Smooth muscle cell (in vitro differentiated cells): ENCODE measurements at regions not wholly inside any gene's neighbourhood (a gene's known extent, or its start where the extent isn't known, plus 50 kb on each side); places are given as distances from the start of the nearest gene placed in this dataset.

Source experiments
- DNase-seq: peaks from one replicate; lab custom pipeline; 2025; ENCODE audit not compliant: unreplicated experiment; lab: John Stamatoyannopoulos, UW
- H2AFZ ChIP-seq: fragments of 200-600 bp; sonication (generic); 2 replicates; pipeline ENCODE4 v1.6.0; 2016; ENCODE audit warnings: antibody characterized with exemption, low read depth, mild to moderate bottlenecking
- H3F3A ChIP-seq: fragments of 200-600 bp; sonication (generic); 2 replicates; pipeline ENCODE4 v1.6.0; 2017; ENCODE audit warnings: antibody characterized with exemption, low read depth
- H3K27ac ChIP-seq: fragments of 200-600 bp; sonication (generic); 2 replicates; pipeline ENCODE4 v1.5.1; 2016; ENCODE audit warnings: low read depth, mild to moderate bottlenecking
- H3K27me3 ChIP-seq: fragments of 200-600 bp; sonication (generic); 2 replicates; pipeline ENCODE4 v1.6.1; 2016; ENCODE audit warnings: low read depth, mild to moderate bottlenecking
- H3K36me3 ChIP-seq: fragments of 200-600 bp; sonication (generic); 2 replicates; pipeline ENCODE4 v1.5.1; 2016; ENCODE audit warnings: low read depth
- H3K4me1 ChIP-seq: fragments of 200-600 bp; sonication (generic); 2 replicates; pipeline ENCODE4 v1.5.1; 2016; ENCODE audit warnings: low read depth
- H3K4me2 ChIP-seq: fragments of 200-600 bp; sonication (generic); 2 replicates; pipeline ENCODE4 v1.6.0; 2016; ENCODE audit warnings: mild to moderate bottlenecking
- H3K4me3 ChIP-seq: fragments of 200-600 bp; sonication (generic); 2 replicates; pipeline ENCODE4 v1.5.1; 2016; ENCODE audit warnings: mild to moderate bottlenecking
- H3K79me2 ChIP-seq: fragments of 200-600 bp; sonication (generic); 2 replicates; pipeline ENCODE4 v1.6.0; 2016; ENCODE audit warnings: low read depth, mild to moderate bottlenecking
- H3K9ac ChIP-seq: fragments of 200-600 bp; sonication (generic); 2 replicates; pipeline ENCODE4 v1.6.0; 2016; ENCODE audit warnings: low read depth
- H3K9me3 ChIP-seq: fragments of 200-600 bp; sonication (generic); replicated peaks from 2 replicates; pipeline ENCODE4 v1.5.1; 2016; ENCODE audit warnings: low read depth
- H4K20me1 ChIP-seq: fragments of 200-600 bp; sonication (generic); 2 replicates; pipeline ENCODE4 v1.6.0; 2016; ENCODE audit warnings: low read depth
- CTCF ChIP-seq: fragments of 200-600 bp; sonication (generic); IDR thresholded peaks from 2 replicates; pipeline ENCODE4 v1.5.1; 2017; ENCODE audit warnings: borderline replicate concordance, mild to moderate bottlenecking, antibody characterized with exemption; ENCODE audit not compliant: insufficient read depth, poor library complexity, severe bottlenecking
- WGBS: methylation state at CpG from one replicate; pipeline ENCODE4 v1.1.7; 2016; ENCODE audit warnings: low lambda C conversion rate; 5-methylcytosine and 5-hydroxymethylcytosine counted together

GRCh38 chr2:150782613-150783012, 295.1 kb upstream of the RND3 start:
- no peaks in the 10 kb centered on the region for H3K27me3 ChIP-seq
- DNase-seq, result no peak
- 94% methylated on average over 3 of the region's 3 CpGs for WGBS
- no peak overlapping the region for H3K4me2 ChIP-seq
- H3K4me1 ChIP-seq, result no peaks in the 10 kb centered on the region
- no peaks in the 10 kb centered on the region for H3K9me3 ChIP-seq
- H4K20me1 ChIP-seq, result no peaks in the 10 kb centered on the region
- no peak overlapping the region for H3K27ac ChIP-seq
- no peaks in the 10 kb centered on the region for H3K79me2 ChIP-seq
- no peak overlapping the region for H3K9ac ChIP-seq
- TF ChIP-seq CTCF, result no peak
- H3K36me3 ChIP-seq, result no peaks in the 10 kb centered on the region
- H3K4me3 ChIP-seq, result no peak overlapping the region
- no peak overlapping the region for H2AFZ ChIP-seq
- H3F3A ChIP-seq, result no peaks in the 10 kb centered on the region

- Histone ChIP-seq H3K4me1 (no peaks in the 10 kb centered on the region), H3K27ac (no peak overlapping the region), H3K9me3 (no peaks in the 10 kb centered on the region), H3K9ac (no peak overlapping the region), H3K4me2 (no peak overlapping the region), H3K36me3 (no peaks in the 10 kb centered on the region), H3K4me3 (no peak overlapping the region), H3K27me3 (no peaks in the 10 kb centered on the region), H2AFZ (no peak overlapping the region), H3K79me2 (no peaks in the 10 kb centered on the region), H4K20me1 (no peaks in the 10 kb centered on the region), H3F3A (no peaks in the 10 kb centered on the region)
- no peak for DNase-seq
- WGBS, result 67% methylated on average over 7 of the region's 7 CpGs
- TF ChIP-seq CTCF, result no peak
Observed at GRCh38 chr2:150781142-150781541, 293.7 kb upstream of the RND3 start.

DNA sequence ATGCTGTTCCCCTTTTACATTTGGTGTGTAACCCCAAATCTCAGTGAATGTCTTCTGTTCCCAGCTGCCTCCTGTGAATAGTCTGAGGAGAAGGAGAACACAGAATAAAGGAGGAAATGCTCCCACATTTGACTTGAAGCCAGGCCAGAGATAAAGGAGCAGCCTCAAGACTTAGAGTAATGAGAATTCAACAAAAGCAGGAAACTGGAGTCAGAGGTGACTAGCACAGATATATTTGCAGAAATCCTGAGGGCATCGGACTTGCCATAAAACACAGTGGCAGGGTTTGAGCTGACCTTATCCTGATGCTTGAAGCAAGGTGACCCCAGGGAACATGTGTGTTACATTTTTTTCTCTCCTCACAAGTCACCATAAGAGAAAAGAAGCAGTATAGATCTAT, 291.4 kb upstream of the RND3 start:
- no peaks in the 10 kb centered on the region for H3K4me1 ChIP-seq
- H3F3A ChIP-seq, result no peaks in the 10 kb centered on the region
- H3K4me2 ChIP-seq, result no peak overlapping the region
- no peaks in the 10 kb centered on the region for H3K9me3 ChIP-seq
- H3K27ac ChIP-seq, result no peak overlapping the region
- peak overlapping the region; percentile 37 for H2AFZ ChIP-seq
- no peak for TF ChIP-seq CTCF
- H3K79me2 ChIP-seq, result no peaks in the 10 kb centered on the region
- H3K4me3 ChIP-seq, result no peak overlapping the region
- H3K27me3 ChIP-seq, result no peaks in the 10 kb centered on the region
- DNase-seq, result no peak
- no peaks in the 10 kb centered on the region for H4K20me1 ChIP-seq
- H3K9ac ChIP-seq, result no peak overlapping the region
- H3K36me3 ChIP-seq, result no peaks in the 10 kb centered on the region
- 58% methylated on average over 1 of the region's 1 CpG for WGBS

DNA sequence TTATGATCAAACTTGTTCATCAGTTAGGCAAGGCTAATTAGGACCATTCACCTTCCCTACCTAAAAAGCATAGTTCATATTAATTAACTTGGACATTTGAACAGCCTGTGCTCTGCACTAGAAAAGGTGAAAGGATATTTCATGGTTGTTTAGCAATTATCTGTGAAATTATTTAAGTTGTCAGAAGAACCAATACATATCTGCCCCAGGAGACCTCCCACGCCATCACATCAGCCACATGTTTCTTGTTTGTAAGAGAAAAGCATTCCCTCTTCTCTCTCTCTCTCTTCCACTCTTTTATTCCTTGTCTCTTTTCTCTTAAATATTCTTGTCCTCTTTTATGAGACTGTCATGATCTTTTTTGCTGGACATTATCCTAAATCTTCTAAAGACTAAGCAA, 282.0 kb upstream of the RND3 start:
- WGBS, result 93% methylated on average over 1 of the region's 1 CpG
- H3K4me3 ChIP-seq, result no peak overlapping the region
- no peaks in the 10 kb centered on the region for H3K9me3 ChIP-seq
- no peak overlapping the region for H2AFZ ChIP-seq
- H3F3A ChIP-seq, result no peaks in the 10 kb centered on the region
- no peak overlapping the region for H3K9ac ChIP-seq
- no peak for DNase-seq
- no peaks in the 10 kb centered on the region for H3K27me3 ChIP-seq
- no peaks in the 10 kb centered on the region for H3K36me3 ChIP-seq
- H3K79me2 ChIP-seq, result no peaks in the 10 kb centered on the region
- no peaks in the 10 kb centered on the region for H3K4me1 ChIP-seq
- no peak overlapping the region for H3K27ac ChIP-seq
- no peak overlapping the region for H3K4me2 ChIP-seq
- H4K20me1 ChIP-seq, result no peaks in the 10 kb centered on the region
- TF ChIP-seq CTCF, result no peak
